ENCODE measurements at regions not wholly inside any gene's neighbourhood (a gene's known extent, or its start where the extent isn't known, plus 50 kb on each side); places are given as distances from the start of the nearest gene placed in this dataset.

GRCh38 chr5:116360008-116360853 lies 214.4 kb downstream of the SEMA6A start:
- Histone ChIP-seq H3K9me3 (peaks cover 0 to 5% (median 0%) of the 10 kb centered on the region in 11 donors), H3K4me3 (peak overlapping the region in 2 of 10 donors; percentile 57 to 60), H3K27me3 (no peaks in the 10 kb centered on the region), H3K27ac (peak overlapping the region in 8 of 10 donors; percentile 36 to 80 (median 72)), H3K4me1 (peaks cover 14 to 44% (median 38%) of the 10 kb centered on the region in 9 donors), H3K36me3 (no peaks in the 10 kb centered on the region)
- WGBS, 2 donors = 37 to 43% methylated on average over 7 of the region's 7 CpGs
- DNase-seq (peak; percentile 72 to 77), ATAC-seq (peak; percentile 71 to 90 (median 84))
- intact Hi-C loops (cut with DNase I) = loop anchor here in 1 of 10 donors (5.0 kb wide), 1 partner anchor 223 kb away; no protein-coding TSS in a partner anchor
- no peak for TF ChIP-seq CTCF (IDR thresholded peaks at IDR 0.05)

- H3K4me3 ChIP-seq = no peak overlapping the region
- no peak for TF ChIP-seq CTCF (IDR thresholded peaks at IDR 0.05)
- peaks cover 0 to 11% (median 6%) of the 10 kb centered on the region in 11 donors for H3K9me3 ChIP-seq
- no peak for DNase-seq
- ATAC-seq = no peak
- intact Hi-C loops (cut with DNase I) = no loop called here
- peaks cover 14 to 44% (median 38%) of the 10 kb centered on the region in 9 donors for H3K4me1 ChIP-seq
- no peaks in the 10 kb centered on the region for H3K27me3 ChIP-seq
- no peaks in the 10 kb centered on the region for H3K36me3 ChIP-seq
- WGBS, 2 donors = 89% methylated on average over 1 of the region's 1 CpG
- H3K27ac ChIP-seq = peak overlapping the region in 7 of 10 donors; percentile 36 to 80 (median 72)
These were observed 215.0 kb downstream of the SEMA6A start for GRCh38 chr5:116359592-116359991.

- WGBS, 2 donors = 29 to 43% methylated on average over 1 of the region's 1 CpG
- no peak for TF ChIP-seq CTCF (IDR thresholded peaks at IDR 0.05)
- ATAC-seq = peak in 2 of 8 donors; percentile 25 to 27
These were observed 215.7 kb downstream of the SEMA6A start for GRCh38 chr5:116358911-116359418.

GRCh38 chr5:116358015-116358523 lies 216.6 kb downstream of the SEMA6A start:
- H3K9me3 ChIP-seq = peaks cover 0 to 19% (median 6%) of the 10 kb centered on the region in 11 donors
- peaks cover 14 to 44% (median 38%) of the 10 kb centered on the region in 9 donors for H3K4me1 ChIP-seq
- H3K36me3 ChIP-seq = no peaks in the 10 kb centered on the region
- DNase-seq = no peak
- no peak overlapping the region for H3K4me3 ChIP-seq
- no peak for ATAC-seq
- intact Hi-C loops (cut with DNase I) = no loop called here
- peak overlapping the region in 1 of 10 donors; percentile 30 for H3K27ac ChIP-seq
- no peak for TF ChIP-seq CTCF (IDR thresholded peaks at IDR 0.05)
- H3K27me3 ChIP-seq = no peaks in the 10 kb centered on the region

More at GRCh38 chr5:116358911-116359418, 215.7 kb downstream of the SEMA6A start:
- no peaks in the 10 kb centered on the region for H3K27me3 ChIP-seq
- H3K9me3 ChIP-seq = peaks cover 0 to 16% (median 6%) of the 10 kb centered on the region in 11 donors
- no peak for DNase-seq
- H3K36me3 ChIP-seq = no peaks in the 10 kb centered on the region
- H3K4me1 ChIP-seq = peaks cover 14 to 44% (median 38%) of the 10 kb centered on the region in 9 donors
- intact Hi-C loops (cut with DNase I) = no loop called here
- H3K4me3 ChIP-seq = no peak overlapping the region
- H3K27ac ChIP-seq = peak overlapping the region in 2 of 10 donors; percentile 36 to 76
